NCI-H146 treated with DMSO at 0.1 percent for 48 hours (cell line): ENCODE measurements at regions not wholly inside any gene's neighbourhood (a gene's known extent, or its start where the extent isn't known, plus 50 kb on each side); places are given as distances from the start of the nearest gene placed in this dataset.

Experiments
- DNase-seq: peaks from one replicate; lab custom pipeline; 2025; ENCODE audit not compliant: unreplicated experiment; lab: John Stamatoyannopoulos, UW

- no peak for DNase-seq
Measured at GRCh38 chr7:156192921-156193320, 380.7 kb upstream of the SHH start.

GRCh38 chr7:156191090-156191489 lies 378.8 kb upstream of the SHH start:
- no peak for DNase-seq

- DNase-seq = no peak
Measured at GRCh38 chr7:156185076-156185475, 372.8 kb upstream of the SHH start.

- DNase-seq = no peak
Measured at GRCh38 chr7:156184164-156184563, 371.9 kb upstream of the SHH start.

- DNase-seq = no peak
Measured at GRCh38 chr7:156180451-156181229, 368.4 kb upstream of the SHH start.

GRCh38 chr7:156179872-156180390 lies 367.7 kb upstream of the SHH start:
- DNase-seq = no peak

- DNase-seq = no peak
Measured at GRCh38 chr7:156178857-156179256, 366.6 kb upstream of the SHH start.

GRCh38 chr7:156178214-156178613 lies 366.0 kb upstream of the SHH start:
- DNase-seq = no peak

GRCh38 chr7:156177422-156178055 lies 365.3 kb upstream of the SHH start:
- peak; percentile 3 for DNase-seq

GRCh38 chr7:156176039-156176438 lies 363.8 kb upstream of the SHH start:
- DNase-seq = no peak

- no peak for DNase-seq
Measured at GRCh38 chr7:156175003-156175402, 362.7 kb upstream of the SHH start.

- no peak for DNase-seq
Measured at GRCh38 chr7:156174428-156174827, 362.2 kb upstream of the SHH start.

- DNase-seq = no peak
Measured at GRCh38 chr7:156173748-156174353, 361.6 kb upstream of the SHH start.

- no peak for DNase-seq
Measured at GRCh38 chr7:156173346-156173745, 361.1 kb upstream of the SHH start.

GRCh38 chr7:156172638-156173037 lies 360.4 kb upstream of the SHH start:
- no peak for DNase-seq

- DNase-seq = no peak
Measured at GRCh38 chr7:156169474-156170370, 357.5 kb upstream of the SHH start.

- DNase-seq = no peak
Measured at GRCh38 chr7:156168434-156168833, 356.2 kb upstream of the SHH start.

- DNase-seq = no peak
Measured at GRCh38 chr7:156167987-156168386, 355.7 kb upstream of the SHH start.

GRCh38 chr7:156167417-156167807 lies 355.1 kb upstream of the SHH start:
- DNase-seq = no peak

- DNase-seq = no peak
Measured at GRCh38 chr7:156166692-156167416, 354.6 kb upstream of the SHH start.
